GM12872 (cell line): ENCODE measurements at regions not wholly inside any gene's neighbourhood (a gene's known extent, or its start where the extent isn't known, plus 50 kb on each side); places are given as distances from the start of the nearest gene placed in this dataset.

Experiments used
- TF ChIP-seq, protein P1 (sequence below): IDR thresholded peaks from 3 replicates; pipeline ENCODE4 v1.5.1; 2011; ENCODE audit warnings: low read depth, mild to moderate bottlenecking, low read length, moderate library complexity; ENCODE audit not compliant: insufficient read depth

DNA sequence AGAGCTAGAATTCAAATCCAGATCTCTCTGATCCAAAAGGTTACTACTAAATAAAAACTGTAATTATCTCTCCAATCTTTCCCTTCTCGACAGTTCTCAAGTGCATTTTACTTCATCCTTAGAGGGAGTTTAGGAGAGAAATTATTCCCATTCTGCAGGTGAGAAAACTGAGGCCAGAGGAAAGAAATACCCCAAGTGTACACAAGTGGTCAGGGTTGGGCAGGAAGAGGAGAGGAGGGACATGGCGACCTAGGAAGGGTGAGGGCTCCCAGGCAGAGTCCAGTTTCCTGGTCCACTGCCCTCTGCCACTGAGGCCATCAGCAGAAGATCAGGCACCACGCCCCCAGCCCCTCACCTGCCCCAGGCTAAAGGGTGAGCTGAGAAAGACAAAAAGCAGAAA is 127.1 kb upstream of the RUNX3 start:
- TF ChIP-seq, protein P1, sequence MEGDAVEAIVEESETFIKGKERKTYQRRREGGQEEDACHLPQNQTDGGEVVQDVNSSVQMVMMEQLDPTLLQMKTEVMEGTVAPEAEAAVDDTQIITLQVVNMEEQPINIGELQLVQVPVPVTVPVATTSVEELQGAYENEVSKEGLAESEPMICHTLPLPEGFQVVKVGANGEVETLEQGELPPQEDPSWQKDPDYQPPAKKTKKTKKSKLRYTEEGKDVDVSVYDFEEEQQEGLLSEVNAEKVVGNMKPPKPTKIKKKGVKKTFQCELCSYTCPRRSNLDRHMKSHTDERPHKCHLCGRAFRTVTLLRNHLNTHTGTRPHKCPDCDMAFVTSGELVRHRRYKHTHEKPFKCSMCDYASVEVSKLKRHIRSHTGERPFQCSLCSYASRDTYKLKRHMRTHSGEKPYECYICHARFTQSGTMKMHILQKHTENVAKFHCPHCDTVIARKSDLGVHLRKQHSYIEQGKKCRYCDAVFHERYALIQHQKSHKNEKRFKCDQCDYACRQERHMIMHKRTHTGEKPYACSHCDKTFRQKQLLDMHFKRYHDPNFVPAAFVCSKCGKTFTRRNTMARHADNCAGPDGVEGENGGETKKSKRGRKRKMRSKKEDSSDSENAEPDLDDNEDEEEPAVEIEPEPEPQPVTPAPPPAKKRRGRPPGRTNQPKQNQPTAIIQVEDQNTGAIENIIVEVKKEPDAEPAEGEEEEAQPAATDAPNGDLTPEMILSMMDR: no peak

DNA sequence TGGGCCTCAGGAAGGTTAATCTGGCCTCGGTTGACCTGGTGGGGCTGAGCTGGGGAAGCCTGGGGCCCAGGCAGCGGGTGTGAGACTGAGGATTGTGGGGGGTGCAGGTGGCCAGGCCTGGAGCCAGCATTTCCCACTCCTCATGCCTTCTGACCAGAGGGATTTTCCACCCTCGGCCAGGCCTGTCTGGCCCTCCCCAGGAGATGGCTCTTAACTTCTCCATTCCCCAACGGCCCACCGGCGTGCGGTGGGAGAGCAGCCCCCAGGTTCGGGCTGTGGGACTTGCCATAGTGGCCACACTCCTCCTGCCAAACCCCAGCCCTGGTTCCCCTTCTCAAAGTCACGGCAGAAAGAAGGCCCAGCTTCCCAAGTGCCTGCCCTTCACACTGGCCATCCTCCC is 126.5 kb upstream of the RUNX3 start:
- TF ChIP-seq, protein P1: no peak

DNA sequence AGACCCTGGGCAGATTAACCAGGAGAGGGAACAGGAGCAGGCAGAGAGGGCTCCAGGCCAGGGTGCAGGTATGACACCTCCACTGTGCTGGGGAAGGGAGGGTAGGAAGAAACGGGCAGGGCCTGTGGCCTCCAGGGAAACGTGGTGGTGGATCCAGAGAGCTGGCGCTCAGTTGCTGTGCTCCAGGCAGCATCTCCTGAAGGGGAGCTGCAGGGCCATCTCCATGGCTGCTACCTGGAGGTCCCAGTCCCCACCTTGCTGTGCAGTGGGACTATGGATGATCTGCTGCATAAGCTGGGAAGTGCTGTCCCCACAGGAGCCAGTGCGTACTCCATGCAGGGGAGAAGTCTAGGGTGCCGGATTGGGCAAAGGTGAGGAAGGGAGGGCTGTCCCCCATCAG is 125.9 kb upstream of the RUNX3 start:
- TF ChIP-seq, protein P1: no peak

DNA sequence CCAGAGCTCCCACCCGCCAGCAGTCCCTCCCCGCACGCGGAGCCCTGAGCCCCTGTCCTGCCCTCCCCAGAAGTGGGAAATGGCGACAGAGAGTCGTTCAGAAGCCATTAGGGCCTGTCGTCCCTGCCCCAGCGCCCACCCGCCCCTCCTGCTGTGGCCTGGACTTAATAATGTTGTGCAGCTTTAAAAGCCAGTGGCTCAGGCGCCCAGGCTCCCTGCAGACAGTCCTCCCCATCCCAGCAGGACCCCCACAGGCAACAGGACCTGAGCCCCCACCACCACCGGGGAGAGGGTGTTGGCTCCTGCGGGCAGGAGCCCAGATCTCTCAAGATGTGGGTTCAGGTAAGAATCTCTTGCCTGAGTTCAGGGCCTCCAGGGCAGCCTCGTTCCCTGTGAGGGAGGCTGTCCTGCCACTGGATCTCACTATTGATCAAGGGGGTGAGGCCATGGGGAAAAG is 125.3 kb upstream of the RUNX3 start:
- TF ChIP-seq, protein P1: no peak

DNA sequence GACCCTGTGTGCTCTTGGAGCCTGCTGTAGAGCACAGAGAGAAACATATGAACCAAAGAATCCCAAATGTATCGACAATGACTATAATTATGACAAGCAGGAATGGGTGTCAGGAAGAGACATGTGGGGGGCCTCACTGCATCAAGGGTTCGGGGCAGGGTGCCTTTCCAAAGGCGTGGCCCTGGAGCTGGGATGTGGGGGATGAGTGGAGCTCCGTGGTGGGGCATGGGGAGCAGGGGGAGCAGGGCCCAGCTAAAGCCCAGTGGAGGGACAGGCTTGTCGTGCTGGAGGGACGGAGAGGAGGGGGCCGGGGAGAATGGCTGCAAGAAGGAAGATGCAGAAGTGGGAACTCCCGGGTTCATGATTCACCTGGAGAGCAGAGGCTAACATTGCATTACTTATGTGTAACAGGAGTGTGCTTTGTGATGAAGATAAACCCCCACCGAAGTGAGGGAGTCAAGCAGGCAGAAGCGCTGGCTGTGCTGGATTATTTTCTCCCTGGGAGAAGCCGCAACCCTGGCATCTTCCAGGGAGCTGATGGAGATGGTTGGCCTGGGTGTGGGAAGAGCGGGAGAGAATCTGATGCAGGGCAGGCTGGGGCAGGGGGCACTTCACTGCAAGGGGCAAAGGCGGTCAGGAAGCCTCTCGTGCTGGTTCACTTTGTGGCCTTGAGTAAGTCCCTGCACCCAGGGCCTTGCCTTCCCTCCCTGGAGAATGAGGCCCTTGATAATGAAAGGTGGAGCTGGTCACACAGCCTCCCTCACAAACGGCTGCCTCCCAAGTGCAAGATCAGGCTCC is 124.6 kb upstream of the RUNX3 start:
- TF ChIP-seq, protein P1: no peak

DNA sequence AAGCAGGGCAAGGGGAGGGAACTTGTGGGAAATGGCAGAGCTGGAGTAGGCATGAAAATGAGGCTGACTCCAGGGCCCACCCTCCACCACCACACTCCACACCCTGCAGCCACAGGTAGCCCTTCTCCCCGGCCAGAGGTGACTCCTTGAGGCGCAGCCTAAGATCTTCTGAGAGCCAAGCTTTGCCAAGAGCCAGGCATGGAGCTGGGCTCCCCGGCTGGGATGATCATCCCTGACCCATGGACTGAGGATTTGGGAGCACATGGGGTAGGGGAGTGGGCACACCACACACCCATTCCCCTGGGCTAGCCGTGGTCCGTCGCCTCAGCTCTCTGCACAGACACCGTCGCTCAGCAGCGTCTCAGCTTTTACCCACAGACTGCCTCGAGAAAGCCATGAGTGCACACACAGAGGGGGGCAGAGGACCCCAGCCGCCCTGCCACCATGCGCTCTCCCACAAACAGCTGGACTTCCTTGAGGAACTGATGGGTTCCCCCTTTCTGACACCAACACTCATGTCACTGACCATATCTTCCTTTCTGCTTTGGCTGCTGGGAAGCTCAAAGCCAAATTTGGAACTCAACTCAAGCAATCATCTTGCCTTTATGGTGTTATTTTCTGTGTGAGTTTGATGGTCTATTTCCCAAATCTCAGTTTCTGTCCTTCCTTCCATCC is 123.6 kb upstream of the RUNX3 start:
- TF ChIP-seq, protein P1: no peak

DNA sequence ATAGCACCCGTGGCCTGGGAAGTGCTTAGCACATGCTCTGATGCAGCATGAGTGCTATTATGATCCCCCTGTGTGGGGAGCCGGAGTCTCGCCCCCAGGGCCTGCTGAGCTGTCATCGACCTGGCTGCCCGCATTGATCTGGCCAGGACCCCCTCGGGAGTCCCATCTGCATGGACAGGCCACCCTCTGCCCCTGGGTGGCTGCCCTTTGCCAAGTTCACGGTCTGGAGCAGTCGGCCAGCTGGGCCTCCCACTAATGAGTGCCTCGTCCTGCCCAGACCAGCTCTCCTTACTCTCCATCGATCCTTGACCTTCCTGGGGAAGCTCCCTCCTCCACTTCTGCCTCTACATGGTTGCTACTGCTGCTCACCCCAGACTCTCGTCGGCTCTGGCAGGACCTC is 121.8 kb upstream of the RUNX3 start:
- TF ChIP-seq, protein P1: no peak
